Activated CD4-positive, alpha-beta T cell treated with anti-CD3 and anti-CD28 coated beads, Interleukin-2, amount 10 ng/mL, durations not matched to agents 7 days and 5 days (primary cell): ENCODE measurements at regions not wholly inside any gene's neighbourhood (a gene's known extent, or its start where the extent isn't known, plus 50 kb on each side); places are given as distances from the start of the nearest gene placed in this dataset.

ENCODE experiments used
- CTCF ChIA-PET: fragments of 350-600 bp; sonication (Branson Sonifier 250); formaldehyde crosslinking; loops from one replicate; lab custom pipeline; 2021; ENCODE audit warnings: antibody characterized with exemption; lab: Charles Lee
- POLR2A ChIA-PET: fragments of 350-600 bp; sonication (Branson Sonifier 250); formaldehyde crosslinking; loops from one replicate; lab custom pipeline; 2021; ENCODE audit warnings: antibody characterized with exemption; lab: Charles Lee
- DNase-seq: peaks from one replicate; pipeline ENCODE4 v3.0.0-alpha.2; 2020
- H3K27ac Mint-ChIP-seq: one replicate; pipeline ENCODE4 v1.8.0; 2021; ENCODE audit warnings: mild to moderate bottlenecking, moderate library complexity, mixed read lengths
- H3K27me3 Mint-ChIP-seq: one replicate; pipeline ENCODE4 v1.8.0; 2021; ENCODE audit warnings: mixed read lengths
- H3K36me3 Mint-ChIP-seq: one replicate; pipeline ENCODE4 v1.8.0; 2021; ENCODE audit warnings: low read depth, mixed read lengths
- H3K4me1 Mint-ChIP-seq: one replicate; pipeline ENCODE4 v1.8.0; 2021; ENCODE audit warnings: mixed read lengths
- H3K4me3 Mint-ChIP-seq: one replicate; pipeline ENCODE4 v1.8.0; 2021; ENCODE audit warnings: mild to moderate bottlenecking, moderate library complexity, mixed read lengths
- H3K9me3 Mint-ChIP-seq: one replicate; pipeline ENCODE4 v1.8.0; 2021; ENCODE audit warnings: mixed read lengths

- no peaks in the 10 kb centered on the region for H3K36me3 Mint-ChIP-seq
- no peaks in the 10 kb centered on the region for H3K4me1 Mint-ChIP-seq
- ChIA-PET POLR2A (no interaction called here), CTCF (no interaction called here)
- no peaks in the 10 kb centered on the region for H3K9me3 Mint-ChIP-seq
- no peak overlapping the region for H3K4me3 Mint-ChIP-seq
- no peaks in the 10 kb centered on the region for H3K27me3 Mint-ChIP-seq
- no peak for DNase-seq
- no peak overlapping the region for H3K27ac Mint-ChIP-seq
Observed at GRCh38 chr6:133637436-133637835, 251.5 kb upstream of the TCF21 start.

GRCh38 chr6:133637874-133638273 lies 251.0 kb upstream of the TCF21 start:
- no peaks in the 10 kb centered on the region for H3K9me3 Mint-ChIP-seq
- H3K36me3 Mint-ChIP-seq, result no peaks in the 10 kb centered on the region
- H3K27ac Mint-ChIP-seq, result no peak overlapping the region
- ChIA-PET CTCF (no interaction called here), POLR2A (no interaction called here)
- H3K27me3 Mint-ChIP-seq, result no peaks in the 10 kb centered on the region
- DNase-seq, result no peak
- no peaks in the 10 kb centered on the region for H3K4me1 Mint-ChIP-seq
- H3K4me3 Mint-ChIP-seq, result no peak overlapping the region

- Mint-ChIP-seq H3K4me3 (no peak overlapping the region), H3K9me3 (no peaks in the 10 kb centered on the region), H3K4me1 (no peaks in the 10 kb centered on the region), H3K27me3 (no peaks in the 10 kb centered on the region), H3K36me3 (no peaks in the 10 kb centered on the region), H3K27ac (no peak overlapping the region)
- POLR2A ChIA-PET, result no interaction called here
- CTCF ChIA-PET, result no interaction called here
- no peak for DNase-seq
Observed at GRCh38 chr6:133641104-133641503, 247.8 kb upstream of the TCF21 start.

- Mint-ChIP-seq H3K4me3 (no peak overlapping the region), H3K27ac (no peak overlapping the region), H3K4me1 (no peaks in the 10 kb centered on the region), H3K27me3 (no peaks in the 10 kb centered on the region), H3K36me3 (no peaks in the 10 kb centered on the region), H3K9me3 (no peaks in the 10 kb centered on the region)
- no peak for DNase-seq
- CTCF ChIA-PET, result interaction anchor here (0.6 to 1.5 kb wide), 2 partner anchors 12 to 1104 kb away, joined by 3 to 4 read pairs; no protein-coding TSS in a partner anchor
- POLR2A ChIA-PET, result no interaction called here
Observed at GRCh38 chr6:133644548-133644891, 244.4 kb upstream of the TCF21 start.

GRCh38 chr6:133644892-133645619 lies 243.9 kb upstream of the TCF21 start:
- ChIA-PET CTCF (interaction anchor here (1.5 kb wide), 1 partner anchor 13 kb away, joined by 3 read pairs; no protein-coding TSS in a partner anchor), POLR2A (no interaction called here)
- Mint-ChIP-seq H3K27ac (no peak overlapping the region), H3K4me1 (no peaks in the 10 kb centered on the region), H3K27me3 (no peaks in the 10 kb centered on the region), H3K36me3 (no peaks in the 10 kb centered on the region), H3K4me3 (no peak overlapping the region), H3K9me3 (no peaks in the 10 kb centered on the region)
- no peak for DNase-seq

GRCh38 chr6:133645966-133646740 lies 242.8 kb upstream of the TCF21 start:
- Mint-ChIP-seq H3K4me3 (no peak overlapping the region), H3K27ac (no peak overlapping the region), H3K9me3 (no peaks in the 10 kb centered on the region), H3K4me1 (no peaks in the 10 kb centered on the region), H3K36me3 (no peaks in the 10 kb centered on the region), H3K27me3 (no peaks in the 10 kb centered on the region)
- no peak for DNase-seq
- ChIA-PET CTCF (no interaction called here), POLR2A (no interaction called here)

- CTCF ChIA-PET, result no interaction called here
- H3K4me1 Mint-ChIP-seq, result no peaks in the 10 kb centered on the region
- H3K4me3 Mint-ChIP-seq, result no peak overlapping the region
Observed at GRCh38 chr6:133648581-133648980, 240.3 kb upstream of the TCF21 start.

GRCh38 chr6:133671376-133671775 lies 217.5 kb upstream of the TCF21 start:
- DNase-seq, result no peak
- Mint-ChIP-seq H3K27ac (no peak overlapping the region), H3K4me1 (no peaks in the 10 kb centered on the region), H3K9me3 (no peaks in the 10 kb centered on the region), H3K27me3 (no peaks in the 10 kb centered on the region), H3K36me3 (no peaks in the 10 kb centered on the region), H3K4me3 (no peak overlapping the region)
- POLR2A ChIA-PET, result no interaction called here
- CTCF ChIA-PET, result no interaction called here

More at GRCh38 chr6:133648581-133648980, 240.3 kb upstream of the TCF21 start:
- no peak overlapping the region for H3K27ac Mint-ChIP-seq
- no peaks in the 10 kb centered on the region for H3K36me3 Mint-ChIP-seq
- DNase-seq, result no peak
- H3K9me3 Mint-ChIP-seq, result no peaks in the 10 kb centered on the region
- POLR2A ChIA-PET, result no interaction called here
- H3K27me3 Mint-ChIP-seq, result no peaks in the 10 kb centered on the region

- CTCF ChIA-PET, result interaction anchor here (0.6 kb wide), 1 partner anchor 465 kb away, joined by 4 read pairs; no protein-coding TSS in a partner anchor
- no peaks in the 10 kb centered on the region for H3K36me3 Mint-ChIP-seq
- POLR2A ChIA-PET, result no interaction called here
Observed at GRCh38 chr6:133673056-133673455, 215.9 kb upstream of the TCF21 start.

GRCh38 chr6:133674661-133675060 lies 214.3 kb upstream of the TCF21 start:
- POLR2A ChIA-PET, result no interaction called here
- CTCF ChIA-PET, result no interaction called here

More at GRCh38 chr6:133673056-133673455, 215.9 kb upstream of the TCF21 start:
- Mint-ChIP-seq H3K9me3 (no peaks in the 10 kb centered on the region), H3K27ac (no peak overlapping the region), H3K27me3 (no peaks in the 10 kb centered on the region), H3K4me1 (no peaks in the 10 kb centered on the region), H3K4me3 (no peak overlapping the region)
- no peak for DNase-seq

GRCh38 chr6:133680994-133681393 lies 207.9 kb upstream of the TCF21 start:
- Mint-ChIP-seq H3K27me3 (no peaks in the 10 kb centered on the region), H3K27ac (no peak overlapping the region), H3K36me3 (no peaks in the 10 kb centered on the region), H3K4me1 (no peaks in the 10 kb centered on the region), H3K4me3 (no peak overlapping the region), H3K9me3 (no peaks in the 10 kb centered on the region)
- no peak for DNase-seq
- CTCF ChIA-PET, result no interaction called here
- POLR2A ChIA-PET, result no interaction called here

More at GRCh38 chr6:133674661-133675060, 214.3 kb upstream of the TCF21 start:
- H3K27ac Mint-ChIP-seq, result no peak overlapping the region
- H3K9me3 Mint-ChIP-seq, result no peaks in the 10 kb centered on the region
- H3K27me3 Mint-ChIP-seq, result no peaks in the 10 kb centered on the region
- no peaks in the 10 kb centered on the region for H3K4me1 Mint-ChIP-seq
- no peak overlapping the region for H3K4me3 Mint-ChIP-seq
- DNase-seq, result no peak
- H3K36me3 Mint-ChIP-seq, result no peaks in the 10 kb centered on the region

- POLR2A ChIA-PET, result no interaction called here
- Mint-ChIP-seq H3K4me1 (no peaks in the 10 kb centered on the region), H3K36me3 (no peaks in the 10 kb centered on the region), H3K27me3 (no peaks in the 10 kb centered on the region), H3K4me3 (no peak overlapping the region), H3K27ac (no peak overlapping the region), H3K9me3 (no peaks in the 10 kb centered on the region)
- no peak for DNase-seq
- CTCF ChIA-PET, result no interaction called here
Observed at GRCh38 chr6:133681891-133682290, 207.0 kb upstream of the TCF21 start.

- no peaks in the 10 kb centered on the region for H3K9me3 Mint-ChIP-seq
- no peak for DNase-seq
- ChIA-PET CTCF (no interaction called here), POLR2A (no interaction called here)
- no peak overlapping the region for H3K27ac Mint-ChIP-seq
- H3K4me1 Mint-ChIP-seq, result no peaks in the 10 kb centered on the region
- H3K4me3 Mint-ChIP-seq, result no peak overlapping the region
- no peaks in the 10 kb centered on the region for H3K27me3 Mint-ChIP-seq
- no peaks in the 10 kb centered on the region for H3K36me3 Mint-ChIP-seq
Observed at GRCh38 chr6:133682506-133683307, 206.2 kb upstream of the TCF21 start.
